ENCODE measurements at regions not wholly inside any gene's neighbourhood (a gene's known extent, or its start where the extent isn't known, plus 50 kb on each side); places are given as distances from the start of the nearest gene placed in this dataset.

GRCh38 chr15:47650564-47650963 lies 66.7 kb upstream of the SEMA6D start:
- CTCF ChIA-PET = no interaction called here
- POLR2A ChIA-PET = no interaction called here
- 0% methylated on average over 3 of the region's 3 CpGs for WGBS (ENCODE audit: missing lambda C conversion rate)

GRCh38 chr15:47652328-47652727 lies 65.0 kb upstream of the SEMA6D start:
- WGBS (ENCODE audit: missing lambda C conversion rate) = 2% methylated on average over 6 of the region's 7 CpGs
- H3K27ac ChIP-seq = no peak overlapping the region
- CTCF ChIA-PET = no interaction called here
- POLR2A ChIA-PET = no interaction called here
- TF ChIP-seq EP300 (IDR thresholded peaks at IDR 0.05) (no peak), CBX2 (IDR thresholded peaks at IDR 0.05; ENCODE audit: borderline replicate concordance, low read depth) (no peak), FOSL2 (IDR thresholded peaks at IDR 0.05) (no peak), FOSL2 (CRISPR knock-in tag; IDR thresholded peaks at IDR 0.05) (no peak), CBX8 (IDR thresholded peaks at IDR 0.05) (no peak), KDM5A (IDR thresholded peaks at IDR 0.05) (no peak), ZC3H11A (IDR thresholded peaks at IDR 0.05) (no peak), CTCF (IDR thresholded peaks at IDR 0.05) (no peak), RFX5 (IDR thresholded peaks at IDR 0.05) (no peak), ZFP36 (IDR thresholded peaks at IDR 0.05; ENCODE audit: borderline replicate concordance, partially characterized antibody) (no peak)
- no peak for FAIRE-seq
- H3K4me1 ChIP-seq = no peaks in the 10 kb centered on the region
- no peak for DNase-seq (ENCODE audit: low read depth in 1 of 2, low spot score in 1 of 2)
- no peak overlapping the region for H3K4me2 ChIP-seq
- no peak for ATAC-seq
- no peaks in the 10 kb centered on the region for H3K9me3 ChIP-seq
- no peak overlapping the region for H3K4me3 ChIP-seq

More at GRCh38 chr15:47650564-47650963, 66.7 kb upstream of the SEMA6D start:
- TF ChIP-seq ATOH8 (CRISPR knock-in tag; IDR thresholded peaks at IDR 0.05; ENCODE audit: low read depth) (no peak), HEYL (CRISPR knock-in tag; IDR thresholded peaks at IDR 0.05) (no peak), NPAS2 (CRISPR knock-in tag; IDR thresholded peaks at IDR 0.05; ENCODE audit: borderline replicate concordance) (no peak), FOSB (CRISPR knock-in tag; IDR thresholded peaks at IDR 0.05) (no peak), HOXB13 (CRISPR knock-in tag; IDR thresholded peaks at IDR 0.05; ENCODE audit: low read depth) (no peak), RCOR1 (IDR thresholded peaks at IDR 0.05; ENCODE audit: low read depth, low read length) (no peak), CTCF (IDR thresholded peaks at IDR 0.05) (no peak), JUN (IDR thresholded peaks at IDR 0.05) (no peak), HMGXB4 (CRISPR knock-in tag; IDR thresholded peaks at IDR 0.05; ENCODE audit: borderline replicate concordance) (no peak), SMC3 (IDR thresholded peaks at IDR 0.05) (no peak), MAZ (IDR thresholded peaks at IDR 0.05; ENCODE audit: borderline replicate concordance, low read depth, low read length) (no peak)
- no peak overlapping the region for H3K27ac ChIP-seq
- H3K4me1 ChIP-seq = no peaks in the 10 kb centered on the region
- no peak overlapping the region for H3K4me2 ChIP-seq
- FAIRE-seq (no peak), DNase-seq (ENCODE audit: low read depth in 1 of 2, low spot score in 1 of 2) (no peak), ATAC-seq (no peak)
- H3K4me3 ChIP-seq = no peak overlapping the region
- no peaks in the 10 kb centered on the region for H3K9me3 ChIP-seq

Data from A549 (cell line).